ENCODE measurements at regions not wholly inside any gene's neighbourhood (a gene's known extent, or its start where the extent isn't known, plus 50 kb on each side); places are given as distances from the start of the nearest gene placed in this dataset.

DNA sequence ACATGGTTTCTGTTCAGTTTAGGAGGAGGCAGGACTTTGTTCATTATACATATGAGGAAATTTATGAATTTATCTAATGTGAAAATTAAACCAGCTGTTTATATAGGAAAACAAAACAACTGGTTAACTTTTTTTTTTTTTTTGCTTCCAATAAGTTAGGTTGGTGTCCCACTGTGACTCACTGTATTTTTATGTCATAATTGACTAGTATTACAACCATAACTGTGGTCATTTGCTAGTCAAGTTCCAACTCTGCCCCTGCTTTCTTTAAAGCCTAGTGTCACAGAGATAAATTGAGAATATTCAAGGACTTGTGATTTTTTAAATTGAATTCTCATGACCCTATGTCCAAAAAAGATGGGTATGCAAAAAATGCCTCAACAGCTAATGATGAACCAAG, 227.7 kb downstream of the BCAT1 start:
- no peak for DNase-seq

- peak; percentile 67 for DNase-seq
Measured at GRCh38 chr12:24719293-24719721, 229.6 kb downstream of the BCAT1 start.

DNA sequence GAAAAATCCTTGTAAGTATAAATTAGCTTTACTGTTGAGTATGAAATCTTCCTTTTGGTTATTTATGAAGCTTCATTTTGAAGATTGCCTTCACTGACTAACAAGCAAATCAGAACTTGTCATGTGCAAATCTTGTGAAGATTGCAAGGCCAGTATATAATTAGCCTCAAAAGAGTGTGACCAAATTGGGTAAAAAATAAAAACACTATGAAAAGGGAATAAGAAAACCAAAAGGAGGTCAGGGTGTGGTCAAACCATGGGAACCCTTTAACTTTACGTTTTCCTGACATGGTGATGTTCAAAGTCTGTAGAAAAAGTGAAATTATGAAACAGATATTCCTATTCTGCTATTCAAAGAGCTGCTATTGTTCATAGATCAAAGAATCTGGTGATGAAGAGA, 230.3 kb downstream of the BCAT1 start:
- no peak for DNase-seq

DNA sequence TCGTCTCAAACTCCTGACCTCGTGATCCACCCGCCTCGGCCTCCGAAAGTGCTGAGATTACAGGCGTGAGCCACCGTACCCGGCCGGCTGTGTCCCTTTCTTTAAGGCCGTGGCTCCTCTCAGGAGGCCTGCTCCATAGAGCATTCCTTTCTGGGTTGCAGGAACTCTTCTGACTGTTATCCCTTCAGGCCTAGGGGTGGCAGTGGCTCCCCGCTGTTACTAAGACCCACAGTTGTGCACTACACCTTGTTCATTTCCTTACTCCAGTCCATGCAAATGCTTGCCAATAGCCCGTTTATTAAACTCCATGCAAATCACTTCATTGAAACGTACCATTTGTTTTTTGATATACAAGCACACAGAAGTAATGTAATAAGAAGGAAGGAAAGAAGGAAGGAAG, 234.7 kb downstream of the BCAT1 start:
- DNase-seq: no peak

DNA sequence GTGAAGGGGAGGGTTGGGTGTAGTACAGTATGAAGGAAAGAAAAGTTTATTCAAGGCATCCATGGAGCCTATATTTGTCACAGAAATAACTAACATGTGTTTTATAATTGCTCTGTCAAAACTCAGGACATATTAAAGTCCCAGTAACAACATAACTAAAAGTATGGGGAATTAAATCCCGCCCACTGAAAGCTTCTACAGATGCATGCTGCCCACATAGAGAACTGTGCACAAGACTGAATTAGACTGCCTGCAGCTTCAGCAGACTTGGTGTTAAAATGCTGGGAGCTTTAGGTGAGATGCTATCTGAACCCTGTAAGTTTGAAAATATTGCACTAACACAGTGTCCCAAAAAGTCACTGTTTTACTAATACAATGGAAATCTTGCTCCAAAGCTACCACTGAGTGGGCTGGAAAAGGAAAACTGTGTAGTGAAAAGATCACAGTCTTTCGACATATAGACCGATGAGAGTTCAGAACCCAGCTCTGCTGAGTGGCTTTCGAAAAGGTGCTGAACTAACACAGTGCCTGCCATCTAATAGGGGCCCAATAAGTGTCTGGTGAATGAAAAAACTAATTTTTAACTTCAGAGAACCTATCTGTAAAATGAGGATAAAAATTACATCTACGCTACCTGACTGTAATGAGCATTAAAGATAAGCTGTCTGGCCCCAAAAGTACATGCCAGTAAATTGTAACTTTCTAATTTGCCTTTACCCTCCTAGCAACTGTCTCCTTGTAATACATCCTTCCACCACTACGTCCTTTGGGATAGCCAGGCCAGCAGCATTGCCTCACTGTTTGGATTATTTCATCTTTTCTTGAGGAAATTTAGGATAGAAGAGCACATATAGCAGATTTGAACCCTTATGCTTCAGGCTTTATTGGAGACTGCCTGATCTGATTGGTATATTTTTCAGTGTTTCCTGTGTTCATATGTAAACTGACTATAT, 237.6 kb downstream of the BCAT1 start:
- DNase-seq: no peak

GRCh38 chr12:24709216-24709615, 239.7 kb downstream of the BCAT1 start:
- no peak for DNase-seq

- DNase-seq: no peak
Measured at GRCh38 chr12:24708718-24709117, 240.2 kb downstream of the BCAT1 start.

GRCh38 chr12:24708043-24708442, 240.9 kb downstream of the BCAT1 start:
- DNase-seq: no peak

GRCh38 chr12:24707334-24707733, 241.6 kb downstream of the BCAT1 start:
- DNase-seq: no peak

DNA sequence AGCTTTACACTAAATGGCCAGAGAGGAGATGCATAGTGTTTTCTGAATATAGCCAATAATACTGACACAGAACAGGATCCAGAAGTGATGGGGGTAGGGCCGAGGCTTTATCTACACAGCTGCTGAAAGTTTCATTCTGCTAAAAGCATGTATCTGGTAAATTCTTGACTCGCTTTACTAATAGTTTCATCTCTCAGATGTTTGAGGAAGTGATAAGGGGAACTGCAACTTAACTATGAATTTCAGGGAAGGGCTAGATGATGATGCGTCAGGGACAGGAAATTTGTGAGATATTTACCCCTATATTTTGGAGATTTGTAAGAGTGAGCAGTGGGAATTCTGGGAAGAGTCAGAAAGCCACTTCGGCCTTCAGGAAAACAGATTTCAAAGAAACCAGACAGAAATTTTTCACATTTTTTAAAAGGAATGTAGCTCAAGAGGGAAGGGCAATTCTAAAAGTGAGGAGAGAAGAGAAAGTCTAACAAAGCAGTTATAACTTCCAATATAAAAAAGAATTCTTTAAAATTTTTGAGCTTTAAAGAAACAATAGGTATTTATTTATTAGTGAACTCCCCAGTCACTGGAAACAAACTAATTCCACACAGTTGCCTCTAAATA, 243.1 kb downstream of the BCAT1 start:
- no peak for DNase-seq

DNA sequence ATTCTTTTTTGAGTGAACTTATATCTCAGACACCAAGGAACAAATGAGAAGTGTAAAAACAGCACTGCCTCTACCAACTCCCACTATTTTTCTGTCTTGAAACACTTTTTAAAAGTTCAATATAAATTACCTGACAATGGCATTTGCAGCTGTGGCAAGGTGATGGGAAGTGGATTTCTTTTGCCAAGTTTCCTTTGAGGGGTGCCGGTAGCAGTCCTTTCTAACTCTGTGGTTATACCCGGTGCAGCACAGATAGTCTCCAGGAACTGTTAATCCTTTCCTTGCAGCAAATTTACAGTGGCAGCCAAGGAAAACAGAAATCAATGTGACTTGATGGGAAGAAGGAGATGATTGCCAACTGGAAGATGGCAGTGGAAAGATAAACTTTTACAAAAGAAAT, 243.7 kb downstream of the BCAT1 start:
- no peak for DNase-seq

GRCh38 chr12:24701343-24701742, 247.6 kb downstream of the BCAT1 start:
- DNase-seq: no peak

DNA sequence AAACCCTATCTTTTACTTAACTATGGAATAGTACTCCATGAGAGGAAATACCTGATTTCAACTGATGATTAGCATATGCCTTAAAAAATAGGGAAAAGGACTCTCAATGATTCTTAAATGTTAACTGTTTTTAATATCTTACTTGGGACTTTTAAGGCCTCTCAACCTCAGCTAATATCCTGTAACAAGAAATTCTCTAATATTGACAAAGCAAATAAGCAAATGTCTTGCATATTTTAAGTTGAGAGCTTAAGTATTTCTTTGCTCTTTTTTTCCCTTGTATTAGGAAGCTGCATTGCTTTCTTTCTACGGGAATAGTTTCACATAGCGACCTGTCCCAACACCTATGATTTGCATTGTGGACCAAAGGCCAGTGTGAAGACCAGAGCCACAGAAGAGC, 249.9 kb downstream of the BCAT1 start:
- DNase-seq: no peak

- DNase-seq: no peak
Measured at GRCh38 chr12:24697769-24698168, 251.1 kb downstream of the BCAT1 start.

DNA sequence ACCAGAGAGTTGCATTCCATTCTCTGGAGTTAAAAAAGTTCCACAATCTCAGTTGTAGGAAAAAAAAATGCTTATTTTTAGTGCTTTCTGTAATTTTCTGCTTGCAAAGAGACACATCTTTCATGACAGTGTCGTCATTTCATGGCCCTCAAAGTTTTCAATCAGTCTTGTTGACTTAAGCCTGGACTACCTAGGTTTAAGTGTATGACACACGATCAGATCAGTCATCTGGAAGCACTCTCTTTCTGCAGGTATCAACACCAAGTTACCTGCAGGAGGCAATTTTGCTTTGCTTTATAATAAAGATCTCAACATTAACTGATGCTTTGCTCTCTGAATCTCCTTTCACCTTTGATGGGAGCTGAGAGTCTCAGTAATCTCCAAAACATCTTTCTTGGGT, 251.6 kb downstream of the BCAT1 start:
- no peak for DNase-seq

- DNase-seq: no peak
Measured at GRCh38 chr12:24696800-24697199, 252.1 kb downstream of the BCAT1 start.

DNA sequence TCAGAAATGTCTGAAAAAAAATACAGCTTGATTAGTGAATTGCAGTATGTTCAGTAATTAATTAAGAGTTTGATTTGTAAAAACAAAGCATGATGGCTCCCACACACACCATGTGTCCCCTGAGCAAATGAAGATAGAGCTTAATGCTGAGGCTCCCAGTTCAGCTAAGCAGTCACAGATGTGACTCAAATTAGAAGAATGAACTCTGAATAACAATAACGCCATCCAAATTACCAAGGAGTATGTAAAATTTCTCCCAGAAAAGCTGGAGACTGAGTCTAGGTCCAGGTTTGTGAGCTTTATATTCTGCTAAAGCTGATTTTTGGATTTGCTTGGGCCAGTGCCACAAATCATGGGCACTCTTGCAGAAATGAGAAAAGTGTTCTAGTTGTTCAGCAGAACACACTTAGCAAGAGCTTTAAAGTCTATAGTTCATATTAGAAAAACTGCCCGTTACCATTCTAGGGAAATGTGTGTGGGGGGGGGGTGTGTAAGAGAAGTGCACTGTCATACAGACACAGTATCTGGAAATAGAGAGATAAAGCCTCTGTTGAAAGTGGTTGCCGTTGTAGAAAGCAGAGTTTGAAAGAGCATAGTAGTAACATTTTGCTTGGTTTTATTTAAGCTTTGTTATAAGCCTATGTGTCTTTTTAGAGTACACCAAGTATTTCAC, 253.1 kb downstream of the BCAT1 start:
- DNase-seq: no peak

DNA sequence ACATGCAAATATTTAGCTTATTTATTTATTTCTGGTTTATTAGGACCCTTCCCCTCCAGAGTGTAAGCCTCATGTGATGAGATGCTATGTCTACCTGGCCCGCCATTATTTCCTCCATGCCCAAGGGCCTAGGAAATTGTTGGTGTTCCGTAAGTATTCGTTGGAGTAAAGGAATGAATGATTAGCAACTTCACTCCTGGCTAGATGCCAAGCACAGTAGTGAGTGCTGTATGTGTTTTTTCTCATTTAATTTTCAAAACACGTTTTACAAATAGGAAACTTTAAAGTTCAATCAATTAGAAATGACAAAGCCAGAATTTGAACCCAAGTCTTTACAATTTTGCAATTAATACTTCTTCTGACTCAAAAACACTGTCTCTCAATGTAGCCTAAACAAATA, 253.8 kb downstream of the BCAT1 start:
- DNase-seq: no peak

GRCh38 chr12:24688601-24689000, 260.3 kb downstream of the BCAT1 start:
- DNase-seq: no peak

- DNase-seq: no peak
Measured at GRCh38 chr12:24681570-24681969, 267.3 kb downstream of the BCAT1 start.

GRCh38 chr12:24679126-24679525, 269.8 kb downstream of the BCAT1 start:
- DNase-seq: no peak

- no peak for DNase-seq
Measured at GRCh38 chr12:24678436-24678835, 270.5 kb downstream of the BCAT1 start.

GRCh38 chr12:24668563-24668962, 280.3 kb downstream of the BCAT1 start:
- DNase-seq: no peak
